VCaP (cell line): ENCODE measurements at regions not wholly inside any gene's neighbourhood (a gene's known extent, or its start where the extent isn't known, plus 50 kb on each side); places are given as distances from the start of the nearest gene placed in this dataset.

ENCODE experiments used
- H3K27ac ChIP-seq: fragments of 450-650 bp; 2 replicates; pipeline ENCODE4 v1.5.1; 2017
- CTCF ChIP-seq: fragments of 450-650 bp; conservative IDR thresholded peaks from 2 replicates; pipeline ENCODE4 v1.5.1; 2017; ENCODE audit warnings: mild to moderate bottlenecking, moderate library complexity

- TF ChIP-seq CTCF, result no peak
- H3K27ac ChIP-seq, result no peak overlapping the region
These were observed 282.3 kb downstream of the TMEM167A start for GRCh38 chr5:82794876-82795275.

DNA sequence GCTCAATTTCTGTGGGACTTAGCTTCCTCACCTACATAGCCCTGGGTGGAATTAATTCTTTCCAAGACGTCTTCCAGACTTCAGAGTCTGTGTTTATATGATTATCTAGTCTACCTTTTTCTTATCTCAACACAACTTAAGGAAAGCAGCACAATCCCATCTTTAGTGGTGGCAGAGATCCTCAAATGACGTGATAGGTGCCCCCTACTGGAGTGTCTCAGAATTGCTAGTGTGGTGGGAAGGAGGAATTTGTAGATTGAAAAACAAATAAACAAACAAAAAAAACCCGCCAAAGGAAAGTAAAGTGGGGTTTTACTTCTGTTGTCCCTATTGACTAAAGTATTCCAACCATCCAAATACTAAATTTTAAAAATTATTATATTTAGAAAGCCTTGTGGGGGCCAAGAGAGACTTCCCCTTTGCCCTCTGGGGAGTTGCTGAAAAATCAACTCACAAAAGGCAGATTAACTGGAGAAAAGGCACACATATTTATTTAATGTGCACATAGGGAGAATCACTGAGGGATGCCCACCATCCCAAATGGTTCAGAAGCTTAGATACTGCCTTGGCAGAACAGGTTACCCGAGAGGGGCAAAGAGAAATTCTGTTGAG lies 283.3 kb downstream of the TMEM167A start:
- peak; percentile 68 for TF ChIP-seq CTCF
- H3K27ac ChIP-seq, result no peak overlapping the region

DNA sequence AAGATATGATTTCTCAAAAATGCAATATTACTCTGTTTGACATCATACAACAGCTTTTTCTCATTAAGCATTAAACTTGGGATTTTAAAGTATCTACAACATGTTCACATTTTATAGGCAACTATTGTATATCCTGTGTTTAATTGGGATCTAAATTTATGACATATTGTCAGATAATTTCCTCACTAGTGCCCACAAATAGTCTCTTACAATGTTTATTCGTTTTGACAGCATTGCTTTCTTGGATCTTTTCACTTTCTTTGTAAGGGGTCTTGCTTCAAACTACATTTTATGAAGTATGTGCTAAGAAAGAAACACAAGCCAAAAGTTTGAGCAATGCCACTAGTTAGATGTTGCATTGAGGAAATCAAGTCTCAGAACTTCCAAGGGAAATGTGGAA lies 285.1 kb downstream of the TMEM167A start:
- TF ChIP-seq CTCF, result no peak
- no peak overlapping the region for H3K27ac ChIP-seq

GRCh38 chr5:82789095-82789494 lies 288.1 kb downstream of the TMEM167A start:
- no peak overlapping the region for H3K27ac ChIP-seq
- no peak for TF ChIP-seq CTCF

DNA sequence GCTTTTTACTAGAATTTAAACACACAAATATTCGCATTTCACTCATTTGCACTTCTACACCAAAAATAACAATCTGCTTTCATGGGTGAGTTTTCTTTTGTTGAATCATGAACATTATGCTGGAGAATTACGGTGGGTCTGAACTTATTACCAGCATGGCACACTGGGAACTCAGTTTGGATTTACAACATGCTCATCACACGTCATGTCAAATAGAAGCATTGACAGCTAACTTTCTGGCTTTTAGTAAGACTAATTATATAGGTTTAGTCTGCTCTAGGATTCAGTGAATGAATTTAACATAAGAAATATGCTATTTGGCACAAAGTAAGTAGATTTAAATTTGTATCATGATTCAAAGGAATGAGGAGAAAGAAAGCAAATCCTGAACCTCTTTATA lies 290.4 kb downstream of the TMEM167A start:
- no peak for TF ChIP-seq CTCF
- H3K27ac ChIP-seq, result no peak overlapping the region

DNA sequence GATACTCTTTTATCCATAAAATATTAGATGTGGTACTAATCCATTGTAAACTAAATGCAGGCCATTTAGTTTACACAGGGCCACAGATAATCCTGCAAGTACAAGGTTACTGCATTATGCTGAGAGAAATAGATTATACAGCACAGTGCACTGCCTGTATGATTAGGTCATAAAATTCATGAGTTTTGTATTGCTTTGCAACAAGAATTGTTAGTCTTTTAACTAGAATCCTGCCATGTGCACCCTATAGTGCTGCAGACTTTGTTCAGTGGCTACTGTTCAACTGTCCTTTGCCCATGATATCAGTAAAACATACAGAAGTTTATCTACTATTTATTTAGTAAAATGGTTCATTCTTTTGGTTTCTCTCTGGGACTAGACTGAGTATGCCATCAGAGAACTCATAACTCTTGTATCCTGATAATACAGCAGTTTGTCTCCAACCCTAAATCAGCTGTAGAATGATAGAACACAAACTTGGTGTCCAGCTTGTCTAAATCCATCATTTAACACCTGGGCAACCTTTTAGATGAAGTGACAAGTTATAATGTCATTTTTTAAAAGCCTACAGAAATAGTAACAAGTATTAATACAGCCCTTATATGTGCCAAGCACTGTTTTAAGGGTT lies 291.2 kb downstream of the TMEM167A start:
- no peak overlapping the region for H3K27ac ChIP-seq
- TF ChIP-seq CTCF, result no peak

DNA sequence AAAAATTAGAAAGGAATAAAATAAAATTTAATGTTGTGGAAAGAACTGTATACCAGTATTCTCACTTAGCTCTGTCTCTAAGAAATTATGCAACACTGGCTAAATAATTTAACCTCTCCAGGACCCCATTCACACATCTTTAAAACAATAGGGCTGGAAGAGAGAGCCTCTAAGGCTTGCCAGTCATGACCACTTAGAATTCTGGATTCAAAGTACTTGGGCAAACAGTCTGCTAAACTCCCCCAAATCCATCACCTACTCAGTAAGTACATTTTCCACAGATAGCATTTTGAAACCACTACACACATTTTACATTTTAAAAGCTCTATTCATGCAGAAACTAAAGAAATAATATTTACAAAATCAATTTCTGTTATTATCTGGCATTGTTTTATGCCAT lies 291.7 kb downstream of the TMEM167A start:
- TF ChIP-seq CTCF, result no peak
- no peak overlapping the region for H3K27ac ChIP-seq
